ENCODE measurements at regions not wholly inside any gene's neighbourhood (a gene's known extent, or its start where the extent isn't known, plus 50 kb on each side); places are given as distances from the start of the nearest gene placed in this dataset.

DNA sequence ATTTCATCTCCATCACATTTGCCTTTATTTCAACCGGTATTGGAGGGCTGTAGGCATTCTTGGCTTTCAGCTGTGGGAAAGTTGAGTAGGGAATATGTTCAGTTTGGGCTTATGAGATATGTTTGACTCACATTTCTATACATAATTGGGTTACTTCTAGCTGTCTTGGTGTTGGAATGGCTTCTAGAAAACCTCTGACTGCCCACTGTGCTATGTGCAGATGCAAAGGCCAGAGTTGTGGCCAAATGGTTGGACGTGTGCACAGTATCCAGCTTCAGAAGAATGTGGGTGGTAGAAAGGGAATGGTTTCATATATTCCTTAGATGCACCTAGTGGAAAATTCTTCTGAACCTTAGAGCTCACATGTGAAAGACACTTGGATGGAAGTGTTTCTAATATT is 92.6 kb upstream of the H2AZ1 start:
- TF ChIP-seq FOS (IDR thresholded peaks at IDR 0.05; ENCODE audit: extremely low read depth, insufficient read length) (no peak), WHSC1 (IDR thresholded peaks at IDR 0.05; ENCODE audit: low read length) (no peak), RAD51 (IDR thresholded peaks at IDR 0.05; ENCODE audit: borderline replicate concordance, low read depth) (no peak), STAG1 (CRISPR knock-in tag; IDR thresholded peaks at IDR 0.05; ENCODE audit: borderline replicate concordance) (no peak), HDAC2 (IDR thresholded peaks at IDR 0.05) (no peak), CREM (IDR thresholded peaks at IDR 0.05; ENCODE audit: low read depth) (no peak), BCOR (IDR thresholded peaks at IDR 0.05) (no peak), SIRT6 (IDR thresholded peaks at IDR 0.05; ENCODE audit: low read depth, low read length) (no peak), NCOA2 (IDR thresholded peaks at IDR 0.05; ENCODE audit: partially characterized antibody in 2 of 2) (no peak), NFRKB (IDR thresholded peaks at IDR 0.05; ENCODE audit: low read depth) (no peak), CEBPG (CRISPR knock-in tag; IDR thresholded peaks at IDR 0.05) (no peak), CEBPG (tag; conservative IDR thresholded peaks at IDR 0.05 in 1 of 2, IDR thresholded peaks at IDR 0.05 in 1 of 2) (no peak), ZNF184 (CRISPR knock-in tag; IDR thresholded peaks at IDR 0.05) (no peak)
- TF ChIP-seq, protein P1, sequence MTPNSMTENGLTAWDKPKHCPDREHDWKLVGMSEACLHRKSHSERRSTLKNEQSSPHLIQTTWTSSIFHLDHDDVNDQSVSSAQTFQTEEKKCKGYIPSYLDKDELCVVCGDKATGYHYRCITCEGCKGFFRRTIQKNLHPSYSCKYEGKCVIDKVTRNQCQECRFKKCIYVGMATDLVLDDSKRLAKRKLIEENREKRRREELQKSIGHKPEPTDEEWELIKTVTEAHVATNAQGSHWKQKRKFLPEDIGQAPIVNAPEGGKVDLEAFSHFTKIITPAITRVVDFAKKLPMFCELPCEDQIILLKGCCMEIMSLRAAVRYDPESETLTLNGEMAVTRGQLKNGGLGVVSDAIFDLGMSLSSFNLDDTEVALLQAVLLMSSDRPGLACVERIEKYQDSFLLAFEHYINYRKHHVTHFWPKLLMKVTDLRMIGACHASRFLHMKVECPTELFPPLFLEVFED (CRISPR knock-in tag; conservative IDR thresholded peaks at IDR 0.05) = no peak
- no peaks in the 10 kb centered on the region for H3K79me2 ChIP-seq (ENCODE audit: control insufficient read depth, insufficient read depth, low read length)
- H3K27me3 ChIP-seq (ENCODE audit: control insufficient read depth in 2 of 2, insufficient read depth in 2 of 2, low read length in 2 of 2) = no peaks in the 10 kb centered on the region
- no peaks in the 10 kb centered on the region for H3K9me1 ChIP-seq (ENCODE audit: control insufficient read depth, insufficient read depth, low read length)
- no peak overlapping the region for H2AFZ ChIP-seq (ENCODE audit: low read depth, low read length)
- DNase-seq (ENCODE audit: extremely low read depth in 1 of 4, low spot score in 3 of 4) (no peak), ATAC-seq (no peak), FAIRE-seq (no peak)
- no peak overlapping the region for H3K27ac ChIP-seq (ENCODE audit: extremely low read depth, low read depth, low read length)
- H3K9me3 ChIP-seq (replicated peaks; ENCODE audit: control insufficient read depth, insufficient read depth, low read depth, low read length) = no peaks in the 10 kb centered on the region
- intact Hi-C loops (cut with micrococcal nuclease) = no loop called here
- no peaks in the 10 kb centered on the region for H4K20me1 ChIP-seq (replicated peaks; ENCODE audit: control insufficient read depth, insufficient read depth, low read length)
- no peaks in the 10 kb centered on the region for H3K4me1 ChIP-seq (replicated peaks in 1 of 2; ENCODE audit: control insufficient read depth in 2 of 2, insufficient read depth in 2 of 2, low read length in 2 of 2)
- POLR2A ChIA-PET = no interaction called here
- no TSS peak for BruUV-seq (replicated peaks)
- in situ Hi-C loops (cut with MboI) = no loop called here
- CTCF ChIA-PET (ENCODE audit: low intra/inter-chr PET ratio) = no interaction called here
- H3K4me3 ChIP-seq = no peak overlapping the region
- H3K9ac ChIP-seq (ENCODE audit: insufficient read depth in 1 of 2, low read depth in 2 of 2, low read length in 2 of 2) = no peak overlapping the region
- no peaks in the 10 kb centered on the region for H3K36me3 ChIP-seq (ENCODE audit: control insufficient read depth, insufficient read depth, low read length)
- no peak overlapping the region for H3K4me2 ChIP-seq (ENCODE audit: insufficient read depth, low read length)
- 0% methylated on average over 2 of the region's 2 CpGs for WGBS (ENCODE audit: insufficient coverage, low coverage, missing lambda C conversion rate)

Data from K562 (cell line).